ENCODE measurements at regions not wholly inside any gene's neighbourhood (a gene's known extent, or its start where the extent isn't known, plus 50 kb on each side); places are given as distances from the start of the nearest gene placed in this dataset.

GRCh38 chr2:191476901-191477300 lies 201.0 kb upstream of the NABP1 start:
- no peaks in the 10 kb centered on the region for H3K4me1 Mint-ChIP-seq
- peaks cover 5% of the 10 kb centered on the region for H3K36me3 Mint-ChIP-seq (ENCODE audit: low read depth)
- H3K4me3 Mint-ChIP-seq, result no peak overlapping the region
- H3K27ac Mint-ChIP-seq, result no peak overlapping the region
- ATAC-seq (no peak), DNase-seq (no peak)
- H3K27me3 Mint-ChIP-seq, result peaks cover 5% of the 10 kb centered on the region
- H3K9me3 Mint-ChIP-seq, result peaks cover 13% of the 10 kb centered on the region

GRCh38 chr2:191478799-191479679 lies 198.9 kb upstream of the NABP1 start:
- DNase-seq (no peak), ATAC-seq (no peak)
- H3K27ac Mint-ChIP-seq, result no peak overlapping the region
- H3K36me3 Mint-ChIP-seq (ENCODE audit: low read depth), result peaks cover 5% of the 10 kb centered on the region
- peaks cover 6% of the 10 kb centered on the region for H3K27me3 Mint-ChIP-seq
- peaks cover 23% of the 10 kb centered on the region for H3K9me3 Mint-ChIP-seq
- H3K4me1 Mint-ChIP-seq, result no peaks in the 10 kb centered on the region
- no peak overlapping the region for H3K4me3 Mint-ChIP-seq

- peaks cover 6% of the 10 kb centered on the region for H3K27me3 Mint-ChIP-seq
- H3K4me1 Mint-ChIP-seq, result no peaks in the 10 kb centered on the region
- DNase-seq (no peak), ATAC-seq (peak; percentile 52)
- H3K27ac Mint-ChIP-seq, result no peak overlapping the region
- H3K9me3 Mint-ChIP-seq, result peaks cover 23% of the 10 kb centered on the region
- H3K36me3 Mint-ChIP-seq (ENCODE audit: low read depth), result peaks cover 5% of the 10 kb centered on the region
- H3K4me3 Mint-ChIP-seq, result no peak overlapping the region
Observed at GRCh38 chr2:191479680-191480023, 198.3 kb upstream of the NABP1 start.

GRCh38 chr2:191481305-191482070 lies 196.4 kb upstream of the NABP1 start:
- Mint-ChIP-seq H3K27ac (no peak overlapping the region), H3K36me3 (ENCODE audit: low read depth) (peaks cover 5% of the 10 kb centered on the region), H3K4me1 (no peaks in the 10 kb centered on the region), H3K9me3 (peaks cover 23% of the 10 kb centered on the region), H3K27me3 (peaks cover 8% of the 10 kb centered on the region), H3K4me3 (no peak overlapping the region)
- ATAC-seq, result no peak
- DNase-seq, result no peak

- no peak for DNase-seq
- H3K27me3 Mint-ChIP-seq, result peaks cover 8% of the 10 kb centered on the region
- no peak for ATAC-seq
- H3K36me3 Mint-ChIP-seq (ENCODE audit: low read depth), result peaks cover 5% of the 10 kb centered on the region
- H3K9me3 Mint-ChIP-seq, result peaks cover 23% of the 10 kb centered on the region
- no peak overlapping the region for H3K27ac Mint-ChIP-seq
- no peaks in the 10 kb centered on the region for H3K4me1 Mint-ChIP-seq
- H3K4me3 Mint-ChIP-seq, result no peak overlapping the region
Observed at GRCh38 chr2:191483117-191483516, 194.8 kb upstream of the NABP1 start.

GRCh38 chr2:191486584-191487320 lies 191.2 kb upstream of the NABP1 start:
- H3K4me1 Mint-ChIP-seq, result no peaks in the 10 kb centered on the region
- no peak overlapping the region for H3K27ac Mint-ChIP-seq
- peaks cover 12% of the 10 kb centered on the region for H3K9me3 Mint-ChIP-seq
- H3K27me3 Mint-ChIP-seq, result peaks cover 8% of the 10 kb centered on the region
- ATAC-seq (peak; percentile 46), DNase-seq (no peak)
- H3K4me3 Mint-ChIP-seq, result no peak overlapping the region
- H3K36me3 Mint-ChIP-seq (ENCODE audit: low read depth), result peaks cover 1% of the 10 kb centered on the region

GRCh38 chr2:191488135-191488534 lies 189.8 kb upstream of the NABP1 start:
- Mint-ChIP-seq H3K9me3 (peaks cover 7% of the 10 kb centered on the region), H3K27me3 (peaks cover 6% of the 10 kb centered on the region)
- no peak for ATAC-seq

GRCh38 chr2:191489177-191489576 lies 188.8 kb upstream of the NABP1 start:
- ATAC-seq, result no peak
- Mint-ChIP-seq H3K4me3 (no peak overlapping the region), H3K36me3 (ENCODE audit: low read depth) (no peaks in the 10 kb centered on the region), H3K27ac (no peak overlapping the region), H3K27me3 (peaks cover 7% of the 10 kb centered on the region), H3K9me3 (no peaks in the 10 kb centered on the region), H3K4me1 (no peaks in the 10 kb centered on the region)
- DNase-seq, result no peak

More at GRCh38 chr2:191488135-191488534, 189.8 kb upstream of the NABP1 start:
- no peak for DNase-seq
- no peaks in the 10 kb centered on the region for H3K4me1 Mint-ChIP-seq
- no peak overlapping the region for H3K4me3 Mint-ChIP-seq
- H3K36me3 Mint-ChIP-seq (ENCODE audit: low read depth), result no peaks in the 10 kb centered on the region
- H3K27ac Mint-ChIP-seq, result no peak overlapping the region

GRCh38 chr2:191496838-191497237 lies 181.1 kb upstream of the NABP1 start:
- ATAC-seq (no peak), DNase-seq (no peak)
- Mint-ChIP-seq H3K9me3 (no peaks in the 10 kb centered on the region), H3K27ac (no peak overlapping the region), H3K4me3 (no peak overlapping the region), H3K27me3 (peaks cover 7% of the 10 kb centered on the region), H3K36me3 (ENCODE audit: low read depth) (no peaks in the 10 kb centered on the region), H3K4me1 (no peaks in the 10 kb centered on the region)

- peaks cover 8% of the 10 kb centered on the region for H3K27me3 Mint-ChIP-seq
- H3K4me1 Mint-ChIP-seq, result no peaks in the 10 kb centered on the region
- DNase-seq (no peak), ATAC-seq (no peak)
- no peak overlapping the region for H3K4me3 Mint-ChIP-seq
- no peak overlapping the region for H3K27ac Mint-ChIP-seq
- no peaks in the 10 kb centered on the region for H3K9me3 Mint-ChIP-seq
- H3K36me3 Mint-ChIP-seq (ENCODE audit: low read depth), result no peaks in the 10 kb centered on the region
Observed at GRCh38 chr2:191497822-191498221, 180.1 kb upstream of the NABP1 start.

- Mint-ChIP-seq H3K9me3 (no peaks in the 10 kb centered on the region), H3K4me3 (no peak overlapping the region), H3K27me3 (peaks cover 8% of the 10 kb centered on the region), H3K27ac (no peak overlapping the region), H3K4me1 (no peaks in the 10 kb centered on the region), H3K36me3 (ENCODE audit: low read depth) (no peaks in the 10 kb centered on the region)
- no peak for ATAC-seq
- DNase-seq, result no peak
Observed at GRCh38 chr2:191499050-191499449, 178.9 kb upstream of the NABP1 start.

- ATAC-seq, result no peak
- Mint-ChIP-seq H3K4me1 (no peaks in the 10 kb centered on the region), H3K36me3 (ENCODE audit: low read depth) (no peaks in the 10 kb centered on the region), H3K9me3 (no peaks in the 10 kb centered on the region), H3K27ac (no peak overlapping the region), H3K27me3 (peaks cover 5% of the 10 kb centered on the region), H3K4me3 (no peak overlapping the region)
- DNase-seq, result no peak
Observed at GRCh38 chr2:191499874-191500565, 177.9 kb upstream of the NABP1 start.

GRCh38 chr2:191500566-191500883 lies 177.4 kb upstream of the NABP1 start:
- no peak overlapping the region for H3K27ac Mint-ChIP-seq
- H3K27me3 Mint-ChIP-seq, result peaks cover 5% of the 10 kb centered on the region
- no peaks in the 10 kb centered on the region for H3K36me3 Mint-ChIP-seq (ENCODE audit: low read depth)
- H3K4me1 Mint-ChIP-seq, result no peaks in the 10 kb centered on the region
- no peak overlapping the region for H3K4me3 Mint-ChIP-seq
- ATAC-seq (no peak), DNase-seq (no peak)
- H3K9me3 Mint-ChIP-seq, result no peaks in the 10 kb centered on the region

- ATAC-seq, result no peak
- no peak overlapping the region for H3K4me3 Mint-ChIP-seq
Observed at GRCh38 chr2:191500884-191501560, 176.9 kb upstream of the NABP1 start.

More at GRCh38 chr2:191500884-191501560, 176.9 kb upstream of the NABP1 start:
- Mint-ChIP-seq H3K27me3 (peaks cover 5% of the 10 kb centered on the region), H3K27ac (no peak overlapping the region), H3K9me3 (no peaks in the 10 kb centered on the region), H3K36me3 (ENCODE audit: low read depth) (no peaks in the 10 kb centered on the region), H3K4me1 (no peaks in the 10 kb centered on the region)
- DNase-seq, result no peak

Data from activated naive CD8-positive, alpha-beta T cell treated with anti-CD3 and anti-CD28 coated beads, Interleukin-2, amount 50 U/mL, for 24 hours (primary cell).